NCI-H1694 (cell line): ENCODE measurements at regions not wholly inside any gene's neighbourhood (a gene's known extent, or its start where the extent isn't known, plus 50 kb on each side); places are given as distances from the start of the nearest gene placed in this dataset.

Experiments used
- DNase-seq: peaks from one replicate; lab custom pipeline; 2025; lab: John Stamatoyannopoulos, UW

DNA sequence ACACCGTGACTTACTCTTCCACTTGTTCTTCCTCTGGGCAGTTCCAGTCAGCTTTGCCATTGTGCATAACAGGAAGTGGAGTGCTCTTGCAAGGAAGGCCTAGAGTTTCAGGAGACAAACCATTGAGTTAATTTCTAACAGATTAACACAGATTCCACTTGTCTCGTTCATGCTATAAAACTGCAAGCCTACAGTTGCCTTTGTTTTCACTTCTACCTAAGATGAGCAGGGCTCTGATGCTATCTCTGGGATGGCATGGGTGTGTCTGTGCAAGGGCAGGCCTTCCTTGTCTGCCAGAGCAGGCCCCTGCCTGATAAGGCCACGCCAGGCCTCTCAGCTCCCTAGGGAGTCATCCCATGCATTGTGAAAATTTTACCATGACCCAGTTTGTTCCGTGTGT, 67.7 kb upstream of the PGRMC2 start:
- no peak for DNase-seq

GRCh38 chr4:128354205-128354821, 66.7 kb upstream of the PGRMC2 start:
- DNase-seq: no peak

DNA sequence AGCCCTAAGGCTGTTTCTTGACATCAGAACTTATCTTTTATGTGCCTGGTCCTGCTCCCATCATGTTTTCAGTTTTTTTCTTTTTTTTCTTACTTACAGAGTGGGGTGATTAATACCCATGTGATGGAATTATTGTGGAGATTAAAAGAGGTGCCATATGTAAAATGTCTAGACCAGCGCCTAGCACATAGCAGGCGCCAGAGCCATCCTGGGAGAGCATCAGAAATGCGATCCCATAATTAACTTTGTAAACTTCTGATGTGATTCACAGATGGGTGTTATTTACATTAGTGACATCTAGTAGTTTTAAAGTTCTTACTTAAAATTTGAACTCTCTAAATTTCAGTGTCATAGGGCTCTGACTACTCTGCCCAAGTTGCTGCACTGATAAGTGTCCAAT, 66.2 kb upstream of the PGRMC2 start:
- no peak for DNase-seq

DNA sequence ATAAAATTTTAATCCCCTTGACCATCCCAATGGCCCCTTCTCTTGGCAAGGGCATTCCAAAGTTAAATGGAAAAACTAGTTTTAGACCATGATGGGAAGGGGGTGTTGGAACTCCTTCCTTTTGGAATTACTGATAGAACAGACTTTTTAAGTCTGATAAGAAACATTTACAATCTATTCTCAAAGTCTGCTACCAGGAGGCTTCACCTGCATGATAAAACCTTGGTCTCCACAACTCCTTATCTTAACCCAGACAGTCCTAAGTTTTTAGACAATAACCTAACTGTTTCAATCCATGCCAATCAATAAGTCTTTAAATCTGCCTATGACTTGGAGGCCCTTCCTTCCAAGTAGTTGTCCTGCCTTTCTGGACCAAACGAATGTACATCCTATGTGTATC, 63.9 kb upstream of the PGRMC2 start:
- DNase-seq: no peak

DNA sequence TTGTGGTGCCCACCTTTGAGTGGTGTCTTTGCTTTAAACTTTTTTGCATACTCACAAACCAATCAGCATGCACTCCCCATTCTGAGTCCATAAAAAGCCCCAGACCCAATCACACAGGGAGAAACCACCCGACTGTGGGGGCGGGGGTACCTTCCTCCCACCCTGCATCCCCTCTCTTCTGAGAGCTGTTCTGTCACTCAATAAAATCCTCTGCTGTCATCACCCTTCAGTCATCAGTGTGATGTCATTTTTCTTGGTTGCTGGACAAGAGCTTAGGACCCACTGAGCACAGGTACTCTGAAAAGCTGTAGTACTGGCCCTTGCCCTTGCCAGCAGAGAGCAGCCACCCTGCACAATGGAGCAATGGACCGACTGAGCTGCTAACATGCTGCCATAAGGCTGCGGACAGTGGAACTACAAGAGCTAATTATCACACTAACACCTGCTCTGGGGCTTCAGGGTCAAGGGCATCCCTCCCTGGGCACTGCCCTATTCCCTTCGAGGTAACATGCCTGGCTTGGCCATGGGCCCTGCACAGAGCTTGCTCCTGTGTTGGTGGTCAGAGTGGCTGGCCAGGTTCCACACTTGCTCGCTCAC, 62.9 kb upstream of the PGRMC2 start:
- DNase-seq: no peak

GRCh38 chr4:128349921-128350320, 62.3 kb upstream of the PGRMC2 start:
- no peak for DNase-seq

DNA sequence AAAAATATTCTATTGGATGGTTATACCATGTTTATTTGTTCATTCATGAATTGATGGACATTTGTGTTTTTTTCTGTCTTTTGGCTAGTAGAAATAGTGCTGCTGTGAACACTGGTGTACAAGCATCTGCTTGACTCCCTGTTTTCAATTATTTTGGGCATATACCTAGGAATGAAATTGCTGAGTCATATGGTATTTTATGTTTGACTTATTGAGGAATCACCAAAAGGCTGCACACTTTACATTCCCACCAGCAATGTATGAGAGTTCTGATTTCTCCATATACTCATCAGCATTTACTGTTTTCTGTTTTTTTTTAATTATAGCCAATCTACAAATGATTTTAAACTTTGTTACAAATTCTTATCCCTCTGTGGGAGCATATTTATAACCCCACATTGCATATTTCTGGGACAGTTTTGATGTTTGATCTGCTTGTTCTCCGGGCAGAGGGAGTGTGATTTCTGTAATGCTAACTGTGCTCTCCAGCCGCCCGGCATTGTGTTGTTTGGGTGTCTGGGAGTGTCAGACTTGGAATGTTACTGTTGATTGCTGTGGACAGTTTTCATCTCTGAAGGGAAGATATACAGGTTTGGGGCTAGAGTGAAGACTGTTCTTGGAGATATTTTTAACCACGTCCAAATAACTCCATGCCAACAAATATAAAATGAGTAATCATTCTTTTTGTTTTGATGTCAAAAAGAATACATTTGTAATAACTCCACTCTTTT, 60.5 kb upstream of the PGRMC2 start:
- DNase-seq: no peak

GRCh38 chr4:128347175-128347868, 59.7 kb upstream of the PGRMC2 start:
- DNase-seq: no peak

DNA sequence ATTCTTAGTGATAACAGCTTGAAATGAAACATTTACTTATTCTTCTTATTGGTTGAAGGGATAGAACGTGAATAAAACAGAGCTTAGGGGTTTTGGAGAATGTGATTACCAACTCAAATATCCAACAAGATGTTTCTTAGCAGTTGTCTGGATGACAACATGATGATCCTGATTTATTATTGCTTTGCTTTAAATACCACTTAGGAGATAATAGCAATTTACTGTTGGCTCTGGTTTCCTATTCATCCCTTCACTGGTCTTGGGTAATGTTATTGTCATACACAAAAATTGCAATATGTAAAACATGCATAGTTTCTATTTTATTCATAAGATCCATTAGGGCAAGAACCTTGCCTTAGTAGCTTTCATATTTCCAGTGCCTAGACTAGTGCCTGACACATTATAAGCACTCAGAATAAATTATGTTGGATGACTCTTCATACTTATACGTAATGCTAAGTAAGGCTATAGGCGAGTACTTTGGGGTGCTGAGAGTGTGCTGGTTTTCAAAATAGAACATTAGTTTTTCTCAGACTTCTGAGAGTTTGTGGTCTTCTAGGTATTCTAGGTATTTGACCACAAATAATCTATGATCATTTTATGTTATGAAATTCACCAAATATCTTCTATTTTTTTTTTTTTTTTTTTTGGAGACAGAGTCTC, 58.6 kb upstream of the PGRMC2 start:
- DNase-seq: no peak

DNA sequence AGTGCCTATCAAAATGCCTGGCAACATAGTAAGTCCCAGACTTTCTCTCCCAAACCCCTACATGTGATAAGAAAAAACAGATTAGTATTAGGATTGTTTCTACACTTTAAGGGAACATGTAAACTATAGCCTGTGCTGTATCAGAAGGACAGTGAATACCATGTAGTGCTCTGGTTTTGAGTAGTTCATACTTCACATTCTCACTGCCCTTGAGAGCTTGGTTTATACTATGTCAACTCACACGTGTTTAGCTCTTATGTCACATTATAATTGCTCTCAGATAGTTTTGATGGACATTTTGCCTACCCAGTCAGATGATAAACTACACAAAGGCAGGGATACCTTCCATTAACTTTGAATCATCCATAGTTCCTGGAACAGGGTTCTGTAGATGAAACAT, 58.0 kb upstream of the PGRMC2 start:
- no peak for DNase-seq

- DNase-seq: no peak
Measured at GRCh38 chr4:128342762-128343161, 55.1 kb upstream of the PGRMC2 start.

GRCh38 chr4:128341634-128342033, 54.0 kb upstream of the PGRMC2 start:
- DNase-seq: no peak

DNA sequence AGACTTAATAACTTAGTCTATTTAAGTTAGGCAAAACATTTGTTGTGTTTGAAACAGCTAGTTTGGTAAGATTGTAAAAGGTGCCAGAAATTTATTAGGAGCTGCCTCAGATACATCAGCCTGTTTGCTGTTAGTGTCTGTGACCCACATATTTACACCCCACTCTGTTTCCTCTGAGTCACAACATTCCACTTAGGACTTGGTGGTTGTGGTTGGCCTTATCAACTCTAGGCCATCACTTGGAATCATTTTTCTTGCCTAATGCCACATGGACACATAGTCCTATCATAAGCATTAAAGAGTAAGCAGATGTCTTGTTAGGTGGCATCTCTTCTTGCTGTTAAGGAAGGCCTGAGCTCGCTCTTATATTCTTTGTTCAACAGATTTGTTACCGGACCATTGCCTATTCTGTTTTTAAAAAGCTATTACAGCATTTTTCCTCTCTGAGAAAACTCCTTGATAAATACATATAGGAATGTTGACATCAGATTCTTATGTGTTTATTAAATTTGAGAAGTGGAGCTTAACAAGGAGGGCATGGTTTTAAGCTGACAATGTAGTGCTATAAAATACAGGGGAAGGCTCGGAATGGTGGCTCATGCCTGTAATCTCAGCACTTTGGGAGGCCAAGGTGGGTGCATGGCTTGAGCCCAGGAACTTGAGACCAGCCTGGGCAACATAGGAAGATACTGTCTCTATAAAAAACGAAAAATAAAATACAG, 51.2 kb upstream of the PGRMC2 start:
- DNase-seq: no peak

GRCh38 chr4:128337863-128338262, 50.2 kb upstream of the PGRMC2 start:
- no peak for DNase-seq
